Activated B cell treated with CpG ODN at 0.5 μM for 24 hours (primary cell): ENCODE measurements at regions not wholly inside any gene's neighbourhood (a gene's known extent, or its start where the extent isn't known, plus 50 kb on each side); places are given as distances from the start of the nearest gene placed in this dataset.

ENCODE experiments used
- ATAC-seq: fragments of 200-7000 bp; cut with Tn5 transposase; one replicate; pipeline ENCODE4 v1.10.0; 2021; ENCODE audit warnings: low read depth, mild to moderate bottlenecking, moderate library complexity
- CTCF ChIA-PET: fragments of 350-600 bp; sonication (Branson Sonifier 250); formaldehyde crosslinking; loops from one replicate; lab custom pipeline; 2021; ENCODE audit warnings: antibody characterized with exemption; lab: Charles Lee
- POLR2A ChIA-PET: fragments of 350-600 bp; sonication (Branson Sonifier 250); formaldehyde crosslinking; loops from one replicate; lab custom pipeline; 2021; ENCODE audit warnings: antibody characterized with exemption; lab: Charles Lee
- DNase-seq: peaks from one replicate; pipeline ENCODE4 v3.0.0; 2022
- H3K27ac Mint-ChIP-seq: one replicate; pipeline ENCODE4 v1.8.0; 2020; ENCODE audit warnings: mixed read lengths
- H3K27me3 Mint-ChIP-seq: one replicate; pipeline ENCODE4 v1.8.0; 2021; ENCODE audit warnings: mixed read lengths
- H3K36me3 Mint-ChIP-seq: one replicate; pipeline ENCODE4 v1.8.0; 2021; ENCODE audit warnings: low read depth, mixed read lengths
- H3K4me1 Mint-ChIP-seq: one replicate; pipeline ENCODE4 v1.8.0; 2021; ENCODE audit warnings: mixed read lengths
- H3K4me3 Mint-ChIP-seq: one replicate; pipeline ENCODE4 v1.8.0; 2020; ENCODE audit warnings: mild to moderate bottlenecking, mixed read lengths
- H3K9me3 Mint-ChIP-seq: one replicate; pipeline ENCODE4 v1.8.0; 2020; ENCODE audit warnings: mixed read lengths
- CTCF ChIP-seq: fragments of 200-600 bp; IDR thresholded peaks from one replicate; pipeline ENCODE4 v1.8.0; 2022; ENCODE audit warnings: antibody characterized with exemption, mild to moderate bottlenecking
- intact Hi-C: fragments of 100-400 bp; cut with micrococcal nuclease; formaldehyde crosslinking; loops from one replicate; pipeline ENCODE4 v1.15.1; 2024

- Mint-ChIP-seq H3K4me3 (no peak overlapping the region), H3K27ac (no peak overlapping the region), H3K36me3 (no peaks in the 10 kb centered on the region), H3K27me3 (peaks cover 21% of the 10 kb centered on the region), H3K9me3 (peaks cover 15% of the 10 kb centered on the region), H3K4me1 (peaks cover 2% of the 10 kb centered on the region)
- ChIA-PET POLR2A (no interaction called here), CTCF (interaction anchor here (1.3 kb wide), 1 partner anchor 617 kb away, joined by 3 read pairs; no protein-coding TSS in a partner anchor)
- no peak for TF ChIP-seq CTCF
- intact Hi-C loops, result no loop called here
- ATAC-seq, result no peak
- no peak for DNase-seq
Measured at GRCh38 chr2:239884051-239884405, 141.1 kb downstream of the NDUFA10 start.

- H3K4me3 Mint-ChIP-seq, result no peak overlapping the region
- no peak for ATAC-seq
- peaks cover 15% of the 10 kb centered on the region for H3K9me3 Mint-ChIP-seq
- H3K4me1 Mint-ChIP-seq, result peaks cover 7% of the 10 kb centered on the region
- H3K27me3 Mint-ChIP-seq, result peaks cover 21% of the 10 kb centered on the region
- no peak for TF ChIP-seq CTCF
- ChIA-PET POLR2A (no interaction called here), CTCF (no interaction called here)
- no peaks in the 10 kb centered on the region for H3K36me3 Mint-ChIP-seq
- no peak for DNase-seq
- no peak overlapping the region for H3K27ac Mint-ChIP-seq
- intact Hi-C loops, result no loop called here
Measured at GRCh38 chr2:239883326-239884050, 141.7 kb downstream of the NDUFA10 start.

- Mint-ChIP-seq H3K9me3 (peaks cover 15% of the 10 kb centered on the region), H3K27me3 (peaks cover 21% of the 10 kb centered on the region), H3K36me3 (no peaks in the 10 kb centered on the region), H3K27ac (no peak overlapping the region), H3K4me1 (peaks cover 12% of the 10 kb centered on the region), H3K4me3 (no peak overlapping the region)
- ATAC-seq (no peak), DNase-seq (no peak)
- intact Hi-C loops, result loop anchor here (1.0 kb wide), 1 partner anchor 615 kb away; no protein-coding TSS in a partner anchor
- CTCF ChIA-PET, result no interaction called here
- TF ChIP-seq CTCF, result no peak
- POLR2A ChIA-PET, result no interaction called here
Measured at GRCh38 chr2:239882781-239883180, 142.4 kb downstream of the NDUFA10 start.

DNA sequence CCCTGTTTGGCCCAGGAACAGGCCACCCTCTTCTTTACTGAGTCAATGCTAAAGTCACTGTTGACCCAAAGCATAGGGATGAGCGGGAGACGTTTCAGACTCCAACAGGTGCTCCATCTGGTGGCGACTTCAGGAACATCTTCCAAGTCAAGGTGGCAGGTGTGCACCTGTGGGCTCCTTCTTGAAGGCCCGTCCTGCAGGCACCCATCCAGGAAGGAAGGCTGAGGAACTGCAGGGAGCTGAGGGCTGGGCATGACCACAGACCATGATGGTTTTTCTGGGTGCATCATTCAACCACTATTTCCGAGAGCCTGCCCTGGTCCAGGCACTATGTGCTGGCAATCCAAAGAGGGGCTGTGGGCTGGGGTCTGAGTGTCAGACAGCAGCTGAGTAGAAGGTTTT lies 142.8 kb downstream of the NDUFA10 start:
- H3K4me1 Mint-ChIP-seq, result peaks cover 12% of the 10 kb centered on the region
- H3K27me3 Mint-ChIP-seq, result peaks cover 21% of the 10 kb centered on the region
- ChIA-PET CTCF (no interaction called here), POLR2A (no interaction called here)
- H3K9me3 Mint-ChIP-seq, result peaks cover 15% of the 10 kb centered on the region
- ATAC-seq (no peak), DNase-seq (no peak)
- intact Hi-C loops, result loop anchor here (1.0 kb wide), 1 partner anchor 615 kb away; no protein-coding TSS in a partner anchor
- no peaks in the 10 kb centered on the region for H3K36me3 Mint-ChIP-seq
- no peak for TF ChIP-seq CTCF
- H3K4me3 Mint-ChIP-seq, result no peak overlapping the region
- H3K27ac Mint-ChIP-seq, result no peak overlapping the region

DNA sequence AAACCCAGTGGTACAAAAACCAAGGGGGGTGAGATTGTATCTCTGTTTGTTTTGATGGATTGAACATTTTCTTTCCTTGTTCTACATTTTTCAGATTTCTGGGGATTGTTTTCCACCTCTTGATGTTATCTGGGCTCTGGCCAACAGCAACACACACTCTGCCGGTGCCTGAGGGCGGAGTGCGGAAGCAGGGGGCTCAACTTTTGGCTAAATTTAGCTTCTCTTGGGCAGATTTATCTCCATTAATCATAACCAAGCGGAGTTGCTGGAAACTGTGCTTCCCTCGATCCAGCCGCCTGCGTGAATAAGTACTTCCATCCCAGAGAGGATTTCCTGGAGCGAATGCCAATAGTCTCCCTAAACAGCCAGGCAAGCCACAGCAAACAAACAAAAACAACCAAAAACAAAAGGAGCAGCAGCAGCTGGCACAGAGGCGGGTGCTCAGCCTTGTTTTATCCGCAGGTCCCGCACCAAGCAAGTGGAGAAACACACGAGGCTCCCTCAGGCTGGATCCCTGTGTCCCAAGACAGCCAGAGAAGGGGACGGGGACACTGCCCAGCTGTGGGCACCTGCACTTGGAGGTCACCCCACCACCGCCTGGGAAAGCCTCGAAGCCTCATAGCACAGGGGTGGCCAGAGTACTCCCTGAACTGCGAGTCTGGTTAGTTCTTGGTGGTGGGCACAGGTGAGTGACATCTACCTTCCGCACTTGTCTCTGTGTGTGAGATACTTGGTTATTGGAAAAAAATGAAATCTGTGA lies 143.4 kb downstream of the NDUFA10 start:
- Mint-ChIP-seq H3K36me3 (no peaks in the 10 kb centered on the region), H3K27ac (no peak overlapping the region), H3K4me1 (peaks cover 12% of the 10 kb centered on the region), H3K9me3 (peaks cover 13% of the 10 kb centered on the region), H3K27me3 (peaks cover 21% of the 10 kb centered on the region), H3K4me3 (no peak overlapping the region)
- no peak for TF ChIP-seq CTCF
- ATAC-seq, result no peak
- no peak for DNase-seq
- intact Hi-C loops, result loop anchor here (1.0 kb wide), 1 partner anchor 614 kb away; no protein-coding TSS in a partner anchor
- ChIA-PET POLR2A (no interaction called here), CTCF (no interaction called here)
